Superior temporal gyrus (tissue), 1 donor: ENCODE measurements at regions not wholly inside any gene's neighbourhood (a gene's known extent, or its start where the extent isn't known, plus 50 kb on each side); places are given as distances from the start of the nearest gene placed in this dataset.

ENCODE experiments used
- DNase-seq: peaks from one replicate; pipeline ENCODE4 v3.0.0-alpha.2; 2016; ENCODE audit errors: extremely low spot score

GRCh38 chr11:24005202-24005876 lies 491.5 kb upstream of the LUZP2 start:
- no peak for DNase-seq

- no peak for DNase-seq
Observed at GRCh38 chr11:24043842-24044241, 453.0 kb upstream of the LUZP2 start.

- no peak for DNase-seq
Observed at GRCh38 chr11:24046731-24047130, 450.1 kb upstream of the LUZP2 start.

GRCh38 chr11:24056051-24056450 lies 440.8 kb upstream of the LUZP2 start:
- DNase-seq = no peak

- no peak for DNase-seq
Observed at GRCh38 chr11:24060125-24060524, 436.7 kb upstream of the LUZP2 start.

GRCh38 chr11:24064309-24064903 lies 432.4 kb upstream of the LUZP2 start:
- no peak for DNase-seq

- DNase-seq = no peak
Observed at GRCh38 chr11:24068197-24068596, 428.7 kb upstream of the LUZP2 start.

GRCh38 chr11:24070435-24070834 lies 426.4 kb upstream of the LUZP2 start:
- no peak for DNase-seq

- DNase-seq = no peak
Observed at GRCh38 chr11:24078018-24078417, 418.8 kb upstream of the LUZP2 start.

- no peak for DNase-seq
Observed at GRCh38 chr11:24082241-24082640, 414.6 kb upstream of the LUZP2 start.

GRCh38 chr11:24082860-24083259 lies 414.0 kb upstream of the LUZP2 start:
- DNase-seq = no peak

- DNase-seq = no peak
Observed at GRCh38 chr11:24084956-24085355, 411.9 kb upstream of the LUZP2 start.

- DNase-seq = no peak
Observed at GRCh38 chr11:24086921-24087320, 409.9 kb upstream of the LUZP2 start.

GRCh38 chr11:24091594-24091993 lies 405.3 kb upstream of the LUZP2 start:
- DNase-seq = no peak

- no peak for DNase-seq
Observed at GRCh38 chr11:24093375-24093774, 403.5 kb upstream of the LUZP2 start.

- no peak for DNase-seq
Observed at GRCh38 chr11:24108609-24109008, 388.2 kb upstream of the LUZP2 start.

- no peak for DNase-seq
Observed at GRCh38 chr11:24122291-24122690, 374.6 kb upstream of the LUZP2 start.

- no peak for DNase-seq
Observed at GRCh38 chr11:24124876-24125275, 372.0 kb upstream of the LUZP2 start.

- no peak for DNase-seq
Observed at GRCh38 chr11:24131698-24132097, 365.2 kb upstream of the LUZP2 start.

- DNase-seq = no peak
Observed at GRCh38 chr11:24132471-24132870, 364.4 kb upstream of the LUZP2 start.

GRCh38 chr11:24134879-24135589 lies 361.8 kb upstream of the LUZP2 start:
- DNase-seq = no peak

- no peak for DNase-seq
Observed at GRCh38 chr11:24142062-24142461, 354.8 kb upstream of the LUZP2 start.

- no peak for DNase-seq
Observed at GRCh38 chr11:24145411-24145810, 351.4 kb upstream of the LUZP2 start.
